Osteoblast (primary cell): ENCODE measurements at regions not wholly inside any gene's neighbourhood (a gene's known extent, or its start where the extent isn't known, plus 50 kb on each side); places are given as distances from the start of the nearest gene placed in this dataset.

Source experiments
- DNase-seq: peaks from one replicate; pipeline ENCODE4 v3.0.0; 2011; ENCODE audit warnings: low spot score, mixed read lengths; ENCODE audit not compliant: insufficient read length; ENCODE audit errors: missing footprints
- H2AFZ ChIP-seq: 2 replicates; pipeline ENCODE4 v1.6.0; 2011; ENCODE audit warnings: mild to moderate bottlenecking, low read length
- H3K27ac ChIP-seq: 2 replicates; pipeline ENCODE4 v1.5.1; 2011; ENCODE audit warnings: mild to moderate bottlenecking, low read depth, low read length, moderate library complexity
- H3K27me3 ChIP-seq: 2 replicates; pipeline ENCODE4 v1.6.0; 2012; ENCODE audit warnings: mild to moderate bottlenecking, control low read depth, inconsistent platforms, low read length, moderate library complexity; ENCODE audit not compliant: insufficient read depth
- H3K36me3 ChIP-seq: 2 replicates; pipeline ENCODE4 v1.5.1; 2011; ENCODE audit warnings: mild to moderate bottlenecking, low read length, control low read depth, moderate library complexity; ENCODE audit not compliant: insufficient read depth
- H3K4me1 ChIP-seq: 2 replicates; pipeline ENCODE4 v1.5.1; 2011; ENCODE audit warnings: mild to moderate bottlenecking, low read length, control low read depth, moderate library complexity; ENCODE audit not compliant: insufficient read depth
- H3K4me2 ChIP-seq: 2 replicates; pipeline ENCODE4 v1.6.0; 2011; ENCODE audit warnings: mild to moderate bottlenecking, low read length; ENCODE audit not compliant: insufficient read depth
- H3K4me3 ChIP-seq: fragments of 200-600 bp; sonication (generic); 3 replicates; pipeline ENCODE4 v1.5.1; 2012; ENCODE audit warnings: mild to moderate bottlenecking, low read length, inconsistent platforms; ENCODE audit not compliant: insufficient read depth
- H3K79me2 ChIP-seq: 2 replicates; pipeline ENCODE4 v1.6.0; 2012; ENCODE audit warnings: mild to moderate bottlenecking, low read length, control low read depth, inconsistent platforms; ENCODE audit not compliant: insufficient read depth
- H3K9me3 ChIP-seq: 2 replicates; pipeline ENCODE4 v1.5.1; 2011; ENCODE audit warnings: low read depth, low read length, control low read depth
- H4K20me1 ChIP-seq: 2 replicates; pipeline ENCODE4 v1.6.0; 2012; ENCODE audit warnings: mild to moderate bottlenecking, low read length, control low read depth; ENCODE audit not compliant: insufficient read depth
- CTCF ChIP-seq: IDR thresholded peaks from 2 replicates; pipeline ENCODE4 v1.5.1; 2011; ENCODE audit warnings: mild to moderate bottlenecking, low read depth, low read length, moderate library complexity; ENCODE audit errors: extremely low read depth

- Histone ChIP-seq H3K36me3 (no peaks in the 10 kb centered on the region), H3K27ac (no peak overlapping the region), H3K9me3 (no peaks in the 10 kb centered on the region), H3K4me3 (no peak overlapping the region), H2AFZ (no peak overlapping the region), H3K79me2 (no peaks in the 10 kb centered on the region), H4K20me1 (no peaks in the 10 kb centered on the region), H3K4me1 (peaks cover 13% of the 10 kb centered on the region), H3K4me2 (no peak overlapping the region), H3K27me3 (no peaks in the 10 kb centered on the region)
- DNase-seq = no peak
- TF ChIP-seq CTCF = no peak
Measured at GRCh38 chr1:118322331-118322730, 137.3 kb upstream of the SPAG17 start.

GRCh38 chr1:118321840-118322239, 136.8 kb upstream of the SPAG17 start:
- no peak overlapping the region for H3K4me2 ChIP-seq
- no peaks in the 10 kb centered on the region for H3K79me2 ChIP-seq
- H4K20me1 ChIP-seq = no peaks in the 10 kb centered on the region
- TF ChIP-seq CTCF = no peak
- no peak overlapping the region for H3K27ac ChIP-seq
- H3K36me3 ChIP-seq = no peaks in the 10 kb centered on the region
- peaks cover 13% of the 10 kb centered on the region for H3K4me1 ChIP-seq
- no peaks in the 10 kb centered on the region for H3K9me3 ChIP-seq
- H2AFZ ChIP-seq = no peak overlapping the region
- no peaks in the 10 kb centered on the region for H3K27me3 ChIP-seq
- DNase-seq = no peak
- H3K4me3 ChIP-seq = no peak overlapping the region

DNA sequence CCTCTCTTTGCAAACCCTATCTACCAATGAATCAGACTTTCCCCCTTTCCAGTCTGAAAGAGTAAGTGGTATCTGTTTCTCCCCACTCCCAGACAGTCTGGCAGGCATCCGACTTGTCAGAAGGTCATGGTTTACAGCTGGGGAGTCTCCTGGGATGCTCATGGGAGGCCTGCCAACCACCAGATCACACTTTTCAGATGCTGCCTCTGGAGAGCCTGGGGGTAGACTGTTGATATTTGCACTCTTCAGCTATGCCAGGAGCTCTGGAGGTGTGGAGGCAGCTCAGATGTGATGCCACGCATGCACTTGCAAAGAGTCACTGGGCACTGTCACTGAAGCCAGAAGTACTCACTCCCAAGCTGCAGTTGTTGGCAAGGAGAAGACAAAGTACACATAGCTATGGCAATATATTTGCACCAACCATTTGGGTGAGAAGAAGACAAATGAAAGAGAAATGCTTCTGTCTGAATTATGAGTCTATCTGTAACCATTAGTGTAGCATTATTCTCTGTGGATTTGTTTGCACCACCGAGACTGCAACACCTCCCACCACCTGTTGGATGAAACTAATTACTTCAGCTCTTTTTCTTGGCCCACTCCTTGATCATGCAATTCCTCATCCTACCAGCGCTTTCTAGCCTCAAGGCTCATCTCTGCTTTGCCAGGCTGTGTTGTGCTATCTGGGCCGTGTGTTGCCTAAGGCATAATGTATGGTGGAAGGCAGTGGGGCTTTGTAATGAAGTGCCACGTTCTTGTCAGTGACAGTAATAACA, 133.0 kb upstream of the SPAG17 start:
- TF ChIP-seq CTCF = no peak
- H4K20me1 ChIP-seq = no peaks in the 10 kb centered on the region
- no peaks in the 10 kb centered on the region for H3K36me3 ChIP-seq
- H3K4me3 ChIP-seq = no peak overlapping the region
- no peaks in the 10 kb centered on the region for H3K27me3 ChIP-seq
- H3K9me3 ChIP-seq = no peaks in the 10 kb centered on the region
- H2AFZ ChIP-seq = no peak overlapping the region
- no peak overlapping the region for H3K27ac ChIP-seq
- H3K4me2 ChIP-seq = no peak overlapping the region
- DNase-seq = no peak
- H3K4me1 ChIP-seq = peaks cover 4% of the 10 kb centered on the region
- H3K79me2 ChIP-seq = no peaks in the 10 kb centered on the region

DNA sequence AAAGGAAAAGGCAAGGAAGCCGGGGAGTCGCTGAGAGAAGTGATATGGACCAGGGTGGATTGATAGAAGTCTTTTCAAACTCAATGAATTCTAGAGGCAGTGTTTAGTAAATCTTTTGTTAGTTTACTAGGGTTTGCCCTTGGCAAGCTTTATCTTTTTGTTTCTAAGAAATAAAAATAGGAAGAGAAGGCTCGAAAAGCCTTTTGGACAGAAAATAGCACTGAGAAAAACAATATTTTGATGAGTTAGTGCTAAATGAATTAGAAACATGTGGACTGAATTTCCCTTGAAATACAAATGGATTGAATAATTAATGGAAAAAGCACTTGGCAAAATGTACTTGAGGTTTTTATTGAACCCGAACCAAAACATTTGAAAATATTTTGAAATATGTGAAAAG, 121.8 kb upstream of the SPAG17 start:
- Histone ChIP-seq H3K27ac (no peak overlapping the region), H2AFZ (no peak overlapping the region), H3K9me3 (no peaks in the 10 kb centered on the region), H3K4me2 (no peak overlapping the region), H3K36me3 (no peaks in the 10 kb centered on the region), H3K4me1 (no peaks in the 10 kb centered on the region), H3K27me3 (peaks cover 6% of the 10 kb centered on the region), H3K79me2 (no peaks in the 10 kb centered on the region), H4K20me1 (no peaks in the 10 kb centered on the region), H3K4me3 (no peak overlapping the region)
- no peak for DNase-seq
- TF ChIP-seq CTCF = no peak
